ENCODE measurements at regions not wholly inside any gene's neighbourhood (a gene's known extent, or its start where the extent isn't known, plus 50 kb on each side); places are given as distances from the start of the nearest gene placed in this dataset.
A peak's percentile ranks its signal among the peaks of the same experiment; 100 is the strongest.

DNA sequence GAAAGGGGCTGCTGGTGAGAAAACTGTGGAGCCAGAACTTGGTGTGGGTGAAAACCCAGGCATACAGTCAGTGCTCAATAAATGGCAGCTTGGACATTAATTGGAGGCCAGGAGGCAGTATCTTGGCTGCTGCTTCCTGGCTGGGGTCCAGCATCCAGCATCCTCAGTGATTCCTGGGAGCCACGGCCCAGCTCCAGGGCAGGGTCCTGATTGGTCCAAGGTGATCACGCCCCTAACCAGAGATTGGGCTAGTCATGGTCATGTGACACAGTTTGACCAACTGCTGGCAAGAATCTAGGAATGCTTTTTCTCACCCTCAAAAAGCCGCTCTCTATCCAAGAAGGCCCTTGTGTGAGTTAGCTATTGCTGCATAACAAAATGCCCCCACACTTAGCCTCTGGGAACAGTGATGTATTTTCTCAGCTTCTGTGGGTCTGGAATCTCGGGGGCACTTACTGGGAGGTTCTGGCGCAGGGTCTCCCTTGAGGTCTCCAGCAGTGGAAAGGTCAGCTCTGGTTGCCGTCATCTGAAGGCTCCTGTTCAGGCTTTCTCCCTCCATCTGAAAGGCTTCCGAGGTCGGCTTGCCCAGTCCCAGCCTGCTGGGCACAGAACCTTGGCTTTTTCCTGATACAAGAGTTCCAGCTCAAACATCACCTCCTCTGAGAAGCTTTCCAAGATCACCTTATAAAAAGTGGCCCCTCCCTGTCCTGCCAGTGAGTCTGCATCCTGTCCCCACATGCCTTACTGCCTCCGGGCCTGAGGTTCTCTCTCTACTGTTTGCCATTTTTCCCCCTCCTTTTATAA is 119.2 kb upstream of the NCOR2 start:
- peaks cover 32% of the 10 kb centered on the region for H3K4me1 ChIP-seq (ENCODE audit: insufficient read depth, insufficient read length)
- no peak overlapping the region for H3K4me3 ChIP-seq (ENCODE audit: insufficient read length, low read depth)
- no peak for TF ChIP-seq ZNF274 (IDR thresholded peaks at IDR 0.05; ENCODE audit: low read depth, low read length)
- no peak for TF ChIP-seq YY1 (IDR thresholded peaks at IDR 0.05; ENCODE audit: insufficient read depth, insufficient read length)
- no peak for TF ChIP-seq SUZ12 (IDR thresholded peaks at IDR 0.05; ENCODE audit: extremely low read depth, insufficient read depth, insufficient read length)
- peaks cover 7% of the 10 kb centered on the region; the same call in 1 of the 2 replicates for H3K9me3 ChIP-seq (ENCODE audit: insufficient read depth, low read length)
- H3K36me3 ChIP-seq (ENCODE audit: insufficient read depth, insufficient read length, low read length), result no peaks in the 10 kb centered on the region
- H3K27me3 ChIP-seq (ENCODE audit: insufficient read depth, insufficient read length), result no peaks in the 10 kb centered on the region
- H3K9ac ChIP-seq (ENCODE audit: insufficient read length, low read depth), result no peak overlapping the region
- DNase-seq (ENCODE audit: low read depth, low spot score), result no peak

DNA sequence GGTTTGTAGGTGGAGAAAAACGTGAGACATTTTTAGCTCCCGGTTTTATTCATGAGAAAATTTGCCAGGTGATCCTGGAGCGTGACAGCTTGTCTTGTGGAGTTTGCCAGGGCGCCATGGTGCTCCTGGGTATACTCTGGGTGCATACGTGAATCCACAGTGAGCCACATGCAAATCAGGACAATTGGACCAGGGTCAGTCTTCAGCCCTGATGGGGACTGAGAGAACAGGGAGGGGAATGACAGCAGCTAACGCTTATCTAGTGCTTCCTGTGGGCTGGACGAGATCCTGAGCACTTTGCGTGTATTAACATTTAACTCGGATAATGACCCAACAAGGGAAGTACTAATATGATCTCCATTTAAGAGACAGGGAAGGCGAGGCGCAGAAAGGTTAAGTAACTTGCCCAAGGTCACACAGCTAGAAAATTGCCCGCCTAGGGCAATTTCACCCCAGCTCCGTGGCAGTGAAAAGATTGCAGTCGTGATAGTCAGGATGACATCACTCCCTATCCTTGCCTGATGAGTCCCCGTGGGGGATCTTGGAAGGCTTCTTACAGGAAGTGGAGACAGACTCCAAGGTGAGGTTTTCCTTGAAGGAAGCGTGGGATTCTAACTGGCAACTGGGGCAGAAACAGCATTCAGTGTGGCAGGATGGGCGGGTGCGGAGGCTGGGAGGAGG is 118.4 kb upstream of the NCOR2 start:
- peaks cover 32% of the 10 kb centered on the region for H3K4me1 ChIP-seq (ENCODE audit: insufficient read depth, insufficient read length)
- TF ChIP-seq SUZ12 (IDR thresholded peaks at IDR 0.05; ENCODE audit: extremely low read depth, insufficient read depth, insufficient read length), result no peak
- no peak for TF ChIP-seq ZNF274 (IDR thresholded peaks at IDR 0.05; ENCODE audit: low read depth, low read length)
- TF ChIP-seq YY1 (IDR thresholded peaks at IDR 0.05; ENCODE audit: insufficient read depth, insufficient read length), result no peak

DNA sequence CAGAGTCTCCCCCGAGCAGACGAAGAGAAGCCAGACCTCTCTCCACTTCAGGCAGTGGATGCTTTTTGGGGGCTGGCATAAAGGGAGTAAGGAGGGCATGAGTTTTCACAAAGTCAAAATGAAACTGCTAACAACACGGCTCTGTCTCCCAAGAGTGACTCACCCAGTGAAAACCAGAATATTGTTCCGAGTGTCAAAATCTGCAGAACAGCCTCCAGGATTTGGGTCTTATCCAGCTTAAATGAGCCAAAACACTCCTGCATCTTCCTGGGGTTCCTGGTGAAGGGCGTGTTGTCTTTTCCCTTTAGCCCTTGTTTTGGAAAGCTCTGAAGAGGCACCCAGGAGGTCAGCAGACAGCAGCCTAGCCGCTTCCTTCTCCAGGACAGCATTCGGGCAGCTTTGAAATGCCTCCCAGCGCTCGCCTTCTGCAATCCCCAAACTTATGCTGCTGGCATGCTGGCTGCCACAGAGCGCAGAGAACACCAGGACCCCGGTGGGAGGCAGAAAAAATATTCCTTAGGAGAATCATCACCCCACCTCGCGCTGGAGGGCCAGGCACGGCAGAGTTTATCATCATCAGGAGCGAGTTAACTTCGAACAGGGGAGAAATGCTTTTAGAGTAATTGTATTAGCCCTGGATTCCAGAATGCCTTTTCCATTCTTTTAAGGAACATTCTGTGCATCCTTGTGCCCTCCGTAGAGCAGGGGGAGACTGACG is 117.7 kb upstream of the NCOR2 start:
- H3K9me3 ChIP-seq (ENCODE audit: insufficient read depth, low read length), result peaks cover 7% of the 10 kb centered on the region; the same call in 1 of the 2 replicates
- H3K36me3 ChIP-seq (ENCODE audit: insufficient read depth, insufficient read length, low read length), result no peaks in the 10 kb centered on the region
- TF ChIP-seq ZNF274 (IDR thresholded peaks at IDR 0.05; ENCODE audit: low read depth, low read length) (no peak), SUZ12 (IDR thresholded peaks at IDR 0.05; ENCODE audit: extremely low read depth, insufficient read depth, insufficient read length) (no peak), YY1 (IDR thresholded peaks at IDR 0.05; ENCODE audit: insufficient read depth, insufficient read length) (no peak)
- H3K4me1 ChIP-seq (ENCODE audit: insufficient read depth, insufficient read length), result peaks cover 32% of the 10 kb centered on the region
- H3K27me3 ChIP-seq (ENCODE audit: insufficient read depth, insufficient read length), result no peaks in the 10 kb centered on the region
- H3K4me3 ChIP-seq (ENCODE audit: insufficient read length, low read depth), result no peak overlapping the region
- H3K9ac ChIP-seq (ENCODE audit: insufficient read length, low read depth), result peak overlapping the region; percentile 14
- no peak for DNase-seq (ENCODE audit: low read depth, low spot score)

More for the DNA sequence above, 118.4 kb upstream of the NCOR2 start:
- Histone ChIP-seq H3K4me3 (ENCODE audit: insufficient read length, low read depth) (no peak overlapping the region), H3K27me3 (ENCODE audit: insufficient read depth, insufficient read length) (no peaks in the 10 kb centered on the region), H3K36me3 (ENCODE audit: insufficient read depth, insufficient read length, low read length) (no peaks in the 10 kb centered on the region), H3K9ac (ENCODE audit: insufficient read length, low read depth) (peak overlapping the region; percentile 14), H3K9me3 (ENCODE audit: insufficient read depth, low read length) (peaks cover 7% of the 10 kb centered on the region; the same call in 1 of the 2 replicates)
- no peak for DNase-seq (ENCODE audit: low read depth, low spot score)

DNA sequence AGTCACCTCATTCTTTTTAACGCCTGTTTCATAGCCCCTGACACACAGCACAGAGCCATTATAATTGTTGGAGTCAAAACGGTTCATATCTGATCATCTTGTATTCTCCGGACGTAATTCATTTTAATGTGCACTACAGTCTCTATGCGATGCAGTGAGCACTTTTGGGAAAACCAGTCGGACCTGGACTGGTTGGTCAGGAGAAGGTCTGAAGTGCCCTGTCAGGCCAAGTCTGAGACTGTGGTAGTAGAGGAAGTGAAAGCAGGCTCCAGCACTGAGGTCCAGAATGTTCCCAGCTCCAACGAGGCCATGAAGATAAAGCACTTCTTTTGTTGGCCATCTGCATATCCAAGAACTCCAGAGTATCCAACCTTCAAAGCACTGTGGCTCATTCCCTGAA is 117.1 kb upstream of the NCOR2 start:
- TF ChIP-seq SUZ12 (IDR thresholded peaks at IDR 0.05; ENCODE audit: extremely low read depth, insufficient read depth, insufficient read length), result no peak
- no peak for TF ChIP-seq YY1 (IDR thresholded peaks at IDR 0.05; ENCODE audit: insufficient read depth, insufficient read length)
- no peak for TF ChIP-seq ZNF274 (IDR thresholded peaks at IDR 0.05; ENCODE audit: low read depth, low read length)
- Histone ChIP-seq H3K4me3 (ENCODE audit: insufficient read length, low read depth) (no peak overlapping the region), H3K36me3 (ENCODE audit: insufficient read depth, insufficient read length, low read length) (no peaks in the 10 kb centered on the region), H3K9ac (ENCODE audit: insufficient read length, low read depth) (peak overlapping the region; percentile 33), H3K27me3 (ENCODE audit: insufficient read depth, insufficient read length) (no peaks in the 10 kb centered on the region), H3K4me1 (ENCODE audit: insufficient read depth, insufficient read length) (peaks cover 36% of the 10 kb centered on the region), H3K9me3 (ENCODE audit: insufficient read depth, low read length) (peaks cover 7% of the 10 kb centered on the region; the same call in 1 of the 2 replicates)
- DNase-seq (ENCODE audit: low read depth, low spot score), result no peak

DNA sequence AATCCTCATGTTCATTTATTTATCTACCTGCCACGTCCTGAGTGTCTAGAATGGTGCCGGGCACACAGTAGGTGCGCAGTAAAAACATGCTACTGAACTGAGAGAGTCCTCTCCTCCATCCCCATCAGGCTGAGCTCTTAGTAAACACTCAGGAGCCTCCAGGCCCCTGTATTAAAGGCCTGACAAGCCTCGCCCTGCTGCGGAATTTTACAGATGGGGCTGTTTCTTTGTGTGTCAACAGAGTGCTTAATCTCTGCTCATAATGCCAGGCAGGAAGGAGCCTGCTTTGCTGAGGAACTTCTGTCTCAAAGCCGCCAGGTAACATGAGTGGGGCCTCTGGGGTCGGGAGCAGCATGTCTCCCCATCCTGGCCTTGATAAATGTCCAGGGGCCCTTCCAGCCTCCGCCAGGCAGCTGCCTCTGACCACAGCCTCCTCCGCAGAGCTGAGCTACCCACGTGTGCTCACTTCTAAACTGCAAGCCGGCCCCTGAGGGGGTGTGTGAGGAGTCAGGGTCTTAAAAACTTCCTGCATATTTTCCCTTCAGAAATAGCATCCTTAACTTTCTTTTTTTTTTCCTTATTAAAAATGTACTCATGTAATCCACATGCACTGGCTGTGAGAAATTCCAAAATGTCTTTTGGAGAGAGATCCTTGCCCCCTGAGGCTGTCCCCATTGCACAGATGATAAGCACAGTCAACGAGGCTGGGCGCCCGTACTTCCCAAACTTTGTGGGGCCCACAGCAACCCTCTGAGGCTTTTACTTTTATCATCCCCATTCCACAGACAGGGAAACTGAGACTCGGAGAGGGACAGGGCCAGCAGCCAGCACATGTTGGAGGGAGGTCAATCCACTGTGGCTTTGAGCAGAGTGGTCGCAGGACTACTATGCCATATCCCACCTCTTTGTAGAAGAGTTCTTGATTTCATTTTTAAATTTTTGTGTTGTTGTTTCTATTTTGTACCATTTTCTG is 116.0 kb upstream of the NCOR2 start:
- Histone ChIP-seq H3K9ac (ENCODE audit: insufficient read length, low read depth) (peak overlapping the region; percentile 24), H3K9me3 (ENCODE audit: insufficient read depth, low read length) (peaks cover 7% of the 10 kb centered on the region; the same call in 1 of the 2 replicates), H3K4me1 (ENCODE audit: insufficient read depth, insufficient read length) (peaks cover 40% of the 10 kb centered on the region), H3K27me3 (ENCODE audit: insufficient read depth, insufficient read length) (no peaks in the 10 kb centered on the region), H3K36me3 (ENCODE audit: insufficient read depth, insufficient read length, low read length) (no peaks in the 10 kb centered on the region), H3K4me3 (ENCODE audit: insufficient read length, low read depth) (no peak overlapping the region)
- TF ChIP-seq ZNF274 (IDR thresholded peaks at IDR 0.05; ENCODE audit: low read depth, low read length) (no peak), YY1 (IDR thresholded peaks at IDR 0.05; ENCODE audit: insufficient read depth, insufficient read length) (no peak), SUZ12 (IDR thresholded peaks at IDR 0.05; ENCODE audit: extremely low read depth, insufficient read depth, insufficient read length) (no peak)
- peak; percentile 72 for DNase-seq (ENCODE audit: low read depth, low spot score)

DNA sequence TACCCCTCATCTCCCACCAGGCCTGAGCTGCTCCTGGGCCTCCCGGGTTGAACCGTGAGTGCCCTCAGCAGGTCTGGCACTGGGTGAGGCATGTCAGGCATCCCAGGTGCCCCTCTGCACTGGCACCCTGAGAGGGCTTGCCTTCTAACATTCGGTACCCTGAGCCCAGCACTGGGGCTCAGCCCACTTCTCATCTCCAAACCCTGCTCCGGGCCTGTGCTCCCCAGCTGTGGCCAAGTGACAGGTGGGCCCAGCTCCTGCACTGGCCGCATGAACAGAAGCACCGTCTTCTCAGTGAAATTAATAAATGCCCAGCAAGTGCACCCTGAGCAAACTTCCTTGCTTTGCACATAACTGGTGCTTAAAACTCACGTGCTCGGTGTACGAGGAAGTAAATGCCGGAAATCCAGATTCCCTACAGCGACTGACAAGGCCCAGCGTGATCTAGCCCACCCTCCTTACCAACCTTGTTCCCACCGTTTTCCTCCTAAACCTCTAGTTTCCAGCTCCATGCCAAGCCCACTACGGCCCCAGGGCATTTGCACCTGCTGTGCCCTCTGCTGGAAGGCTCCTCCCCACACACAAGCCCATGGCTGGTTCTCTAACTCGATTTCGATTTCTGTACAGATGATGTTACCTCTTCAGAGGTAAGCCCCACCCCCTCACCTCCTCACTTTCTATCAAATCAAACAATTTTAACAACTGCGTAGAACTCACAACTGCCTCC is 115.2 kb upstream of the NCOR2 start:
- no peak for DNase-seq (ENCODE audit: low read depth, low spot score)
- no peaks in the 10 kb centered on the region for H3K36me3 ChIP-seq (ENCODE audit: insufficient read depth, insufficient read length, low read length)
- peak overlapping the region; percentile 62 for H3K9ac ChIP-seq (ENCODE audit: insufficient read length, low read depth)
- peaks cover 40% of the 10 kb centered on the region for H3K4me1 ChIP-seq (ENCODE audit: insufficient read depth, insufficient read length)
- no peaks in the 10 kb centered on the region for H3K27me3 ChIP-seq (ENCODE audit: insufficient read depth, insufficient read length)
- TF ChIP-seq YY1 (IDR thresholded peaks at IDR 0.05; ENCODE audit: insufficient read depth, insufficient read length) (no peak), SUZ12 (IDR thresholded peaks at IDR 0.05; ENCODE audit: extremely low read depth, insufficient read depth, insufficient read length) (no peak), ZNF274 (IDR thresholded peaks at IDR 0.05; ENCODE audit: low read depth, low read length) (no peak)
- peaks cover 7% of the 10 kb centered on the region; the same call in 1 of the 2 replicates for H3K9me3 ChIP-seq (ENCODE audit: insufficient read depth, low read length)
- no peak overlapping the region for H3K4me3 ChIP-seq (ENCODE audit: insufficient read length, low read depth)
